Endothelial cell of umbilical vein (primary cell): ENCODE measurements at regions not wholly inside any gene's neighbourhood (a gene's known extent, or its start where the extent isn't known, plus 50 kb on each side); places are given as distances from the start of the nearest gene placed in this dataset.

Experiments
- BruUV-seq: library from RNA; stranded (reverse); fragments of 400-500 nt; replicated peaks from 2 replicates; lab custom pipeline; 2021; lab: Mats Ljungman, UMichigan
- CTCF ChIA-PET: fragments of 300-600, 350-600 bp; sonication (Branson Sonifier 250); formaldehyde crosslinking; loops from one replicate; lab custom pipeline; 2021; ENCODE audit warnings: antibody characterized with exemption, inconsistent platforms; lab: Charles Lee
- POLR2A ChIA-PET: fragments of 300-600, 350-600 bp; sonication (Branson Sonifier 250); formaldehyde crosslinking; loops from one replicate; lab custom pipeline; 2021; ENCODE audit warnings: antibody characterized with exemption, inconsistent platforms; lab: Charles Lee
- DNase-seq: peaks from one replicate; pipeline ENCODE4 v3.0.0-alpha.2; 2011; ENCODE audit warnings: low read depth, low spot score
- FAIRE-seq: peaks from 2 replicates; lab custom pipeline; 2011; peaks lifted over from hg19 to GRCh38; lab: Jason Lieb, UNC
- H2AFZ ChIP-seq: 2 replicates; pipeline ENCODE4 v1.6.0; 2012; ENCODE audit warnings: low read depth, low read length, control low read depth, inconsistent platforms
- H3K27ac ChIP-seq: 2 replicates; pipeline ENCODE4 v1.5.1; 2011; ENCODE audit warnings: low read depth, mild to moderate bottlenecking, control low read depth, low read length, moderate library complexity; ENCODE audit not compliant: insufficient read depth
- H3K27me3 ChIP-seq, 2 experiments: 2 replicates each; pipeline versions ENCODE4 v1.6.0 to v1.6.1; 2011; ENCODE audit warnings: low read length in 2 of 2, mixed read lengths in 1 of 2; ENCODE audit not compliant: control insufficient read depth in 2 of 2, insufficient read depth in 2 of 2
- H3K36me3 ChIP-seq, 2 experiments: 2 replicates in 1 of 2; 3 replicates in 1 of 2; pipeline ENCODE4 v1.5.1; 2011; ENCODE audit warnings: low read length in 2 of 2, mild to moderate bottlenecking in 1 of 2, moderate library complexity in 1 of 2; ENCODE audit not compliant: control insufficient read depth in 2 of 2, insufficient read depth in 2 of 2; ENCODE audit errors: extremely low read depth in 1 of 2
- H3K4me1 ChIP-seq: 3 replicates; pipeline ENCODE4 v1.5.1; 2011; ENCODE audit warnings: mild to moderate bottlenecking, low read length; ENCODE audit not compliant: control insufficient read depth, insufficient read depth; ENCODE audit errors: extremely low read depth
- H3K4me2 ChIP-seq: 2 replicates; pipeline ENCODE4 v1.6.1; 2011; ENCODE audit warnings: low read length, control low read depth, mixed read lengths; ENCODE audit not compliant: insufficient read depth
- H3K4me3 ChIP-seq, 3 experiments: fragments of 200-600 bp in 1 of 3; sonication (generic), shearing (Covaris generic) in 1 of 3; replicated peaks in 1 of 3; 2 replicates each; pipeline ENCODE4 v1.5.1; 2011 to 2016; ENCODE audit warnings: control low read depth in 3 of 3, low read length in 3 of 3, mild to moderate bottlenecking in 2 of 3, inconsistent platforms in 1 of 3, low read depth in 1 of 3, moderate library complexity in 1 of 3; ENCODE audit not compliant: insufficient read depth in 1 of 3
- H3K79me2 ChIP-seq: 2 replicates; pipeline ENCODE4 v1.6.0; 2012; ENCODE audit warnings: low read length, inconsistent platforms; ENCODE audit not compliant: control insufficient read depth, insufficient read depth
- H3K9ac ChIP-seq: replicated peaks from 2 replicates; pipeline ENCODE3; 2011; ENCODE audit warnings: low read length, control low read depth; ENCODE audit not compliant: insufficient read depth; ENCODE audit errors: extremely low read depth
- H3K9me1 ChIP-seq: replicated peaks from 3 replicates; pipeline ENCODE4 v1.6.0; 2011; ENCODE audit warnings: mild to moderate bottlenecking, low read length; ENCODE audit not compliant: control insufficient read depth, insufficient read depth; ENCODE audit errors: extremely low read depth
- H3K9me3 ChIP-seq: replicated peaks from 2 replicates; pipeline ENCODE4 v1.5.1; 2012; ENCODE audit warnings: low read length, inconsistent platforms; ENCODE audit not compliant: control insufficient read depth, insufficient read depth
- H4K20me1 ChIP-seq: replicated peaks from 2 replicates; pipeline ENCODE3; 2011; ENCODE audit warnings: mild to moderate bottlenecking, low read length; ENCODE audit not compliant: control insufficient read depth, insufficient read depth; ENCODE audit errors: extremely low read depth
- CTCF ChIP-seq, 2 donors: IDR thresholded peaks; 1 replicate in 1 of 2; 2 replicates in 1 of 2; pipeline ENCODE4 v1.5.1; 2011; ENCODE audit warnings: low read length in 2 of 2, mild to moderate bottlenecking in 2 of 2, moderate library complexity in 2 of 2, control low read depth in 1 of 2, inconsistent platforms in 1 of 2, low read depth in 1 of 2; ENCODE audit not compliant: insufficient read depth in 1 of 2; ENCODE audit errors: extremely low read depth in 1 of 2
- EZH2 ChIP-seq: IDR thresholded peaks from 2 replicates; pipeline ENCODE4 v1.6.1; 2012; ENCODE audit warnings: borderline replicate concordance, low read depth, mild to moderate bottlenecking, moderate library complexity, low read length, inconsistent platforms; ENCODE audit not compliant: severe bottlenecking
- FOS ChIP-seq: IDR thresholded peaks from 2 replicates; pipeline ENCODE4 v1.6.1; 2011; ENCODE audit warnings: mild to moderate bottlenecking, low read length, moderate library complexity, borderline replicate concordance; ENCODE audit not compliant: insufficient read depth
- GATA2 ChIP-seq: IDR thresholded peaks from 2 replicates; pipeline ENCODE4 v1.7.0; 2011; ENCODE audit warnings: low read depth, mild to moderate bottlenecking, moderate library complexity, mixed read lengths, low read length; ENCODE audit not compliant: insufficient read length, insufficient read depth
- JUN ChIP-seq: IDR thresholded peaks from 2 replicates; pipeline ENCODE4 v1.6.1; 2011; ENCODE audit warnings: borderline replicate concordance, low read depth; ENCODE audit not compliant: insufficient read length, insufficient read depth
- MAX ChIP-seq: IDR thresholded peaks from 2 replicates; pipeline ENCODE4 v1.6.1; 2011; ENCODE audit not compliant: insufficient read depth, insufficient read length
- MYC ChIP-seq: IDR thresholded peaks from one replicate; pipeline ENCODE4 v1.6.1; 2011; ENCODE audit warnings: mild to moderate bottlenecking, low read depth, low read length
- POLR2A ChIP-seq: IDR thresholded peaks from 2 replicates; pipeline ENCODE4 v1.6.1; 2012; ENCODE audit warnings: low read depth, mild to moderate bottlenecking, control low read depth, low read length
- POLR2AphosphoS5 ChIP-seq: IDR thresholded peaks from 2 replicates; pipeline ENCODE4 v1.6.1; 2012; ENCODE audit warnings: low read depth, mild to moderate bottlenecking, control low read depth, low read length, moderate library complexity; ENCODE audit not compliant: insufficient read depth
- dilution Hi-C: fragments of 300-500 bp; cut with MboI; formaldehyde crosslinking; loops from one replicate; pipeline ENCODE4 v1.15.0; 2019; ENCODE audit warnings: low sequenced_read_pairs; ENCODE audit not compliant: extremely low pct_ligation_motif_present
- intact Hi-C: fragments of 100-400 bp; cut with micrococcal nuclease; formaldehyde crosslinking; loops from one replicate; pipeline ENCODE4 v1.10.0; 2022

- Histone ChIP-seq H2AFZ (no peak overlapping the region), H3K27ac (no peak overlapping the region), H3K4me3 (no peak overlapping the region), H3K9ac (no peak overlapping the region), H3K4me1 (no peaks in the 10 kb centered on the region), H3K79me2 (no peaks in the 10 kb centered on the region), H4K20me1 (no peaks in the 10 kb centered on the region), H3K9me1 (no peaks in the 10 kb centered on the region), H3K36me3 (no peaks in the 10 kb centered on the region), H3K9me3 (no peaks in the 10 kb centered on the region), H3K4me2 (no peak overlapping the region), H3K27me3 (peaks cover 2 to 5% of the 10 kb centered on the region in 2 experiments)
- no peak for DNase-seq
- TF ChIP-seq JUN (no peak), GATA2 (no peak), EZH2 (no peak), FOS (no peak), MAX (no peak), POLR2A (no peak), CTCF (IDR thresholded peaks at IDR 0.05; ENCODE audit: extremely low read depth in 1 of 2, insufficient read depth in 1 of 2, low read depth in 1 of 2, low read length in 2 of 2) (no peak), POLR2AphosphoS5 (no peak), MYC (no peak)
- BruUV-seq, result no TSS peak
- intact Hi-C loops, result no loop called here
- CTCF ChIA-PET, result interaction anchor here (1.1 to 1.8 kb wide), 3 partner anchors 12 to 140 kb away, joined by 4 to 6 read pairs (median 4); no protein-coding TSS in a partner anchor
- POLR2A ChIA-PET, result no interaction called here
- no peak for FAIRE-seq
- dilution Hi-C loops, result no loop called here
Observed at GRCh38 chr3:113147681-113148261, 63.6 kb upstream of the BOC start.
